ENCODE measurements at regions not wholly inside any gene's neighbourhood (a gene's known extent, or its start where the extent isn't known, plus 50 kb on each side); places are given as distances from the start of the nearest gene placed in this dataset.
A peak's percentile ranks its signal among the peaks of the same experiment; 100 is the strongest.
"Not testable (repeated sequence)": the region's sequence is repeated elsewhere in the genome, so short reads cannot be mapped to it uniquely, and the experiment has no call there.

- H3K4me1 Mint-ChIP-seq (ENCODE audit: low read depth): peaks cover 6% of the 10 kb centered on the region
- intact Hi-C loops (cut with micrococcal nuclease): no loop called here
- H3K27ac Mint-ChIP-seq: no peak overlapping the region
- H3K27me3 Mint-ChIP-seq: peaks cover 37% of the 10 kb centered on the region
- no peaks in the 10 kb centered on the region for H3K9me3 Mint-ChIP-seq
- no peak overlapping the region for H3K4me3 Mint-ChIP-seq
- no peaks in the 10 kb centered on the region for H3K36me3 Mint-ChIP-seq (ENCODE audit: low read depth)
Measured at GRCh38 chr7:66503036-66503370, 125.7 kb upstream of the KCTD7 start.

- Mint-ChIP-seq H3K27ac (no peak overlapping the region), H3K4me3 (no peak overlapping the region), H3K36me3 (ENCODE audit: low read depth) (no peaks in the 10 kb centered on the region), H3K4me1 (ENCODE audit: low read depth) (peaks cover 6% of the 10 kb centered on the region), H3K27me3 (peaks cover 40% of the 10 kb centered on the region), H3K9me3 (no peaks in the 10 kb centered on the region)
- intact Hi-C loops (cut with micrococcal nuclease): no loop called here
Measured at GRCh38 chr7:66503551-66504031, 125.1 kb upstream of the KCTD7 start.

GRCh38 chr7:66504131-66504530 lies 124.5 kb upstream of the KCTD7 start:
- intact Hi-C loops (cut with micrococcal nuclease): no loop called here
- H3K9me3 Mint-ChIP-seq: no peaks in the 10 kb centered on the region
- no peak overlapping the region for H3K4me3 Mint-ChIP-seq
- no peaks in the 10 kb centered on the region for H3K36me3 Mint-ChIP-seq (ENCODE audit: low read depth)
- no peak overlapping the region for H3K27ac Mint-ChIP-seq
- peaks cover 6% of the 10 kb centered on the region for H3K4me1 Mint-ChIP-seq (ENCODE audit: low read depth)
- peaks cover 41% of the 10 kb centered on the region for H3K27me3 Mint-ChIP-seq

GRCh38 chr7:66505009-66505408 lies 123.7 kb upstream of the KCTD7 start:
- peaks cover 41% of the 10 kb centered on the region for H3K27me3 Mint-ChIP-seq
- no peaks in the 10 kb centered on the region for H3K36me3 Mint-ChIP-seq (ENCODE audit: low read depth)
- H3K9me3 Mint-ChIP-seq: no peaks in the 10 kb centered on the region
- no peak overlapping the region for H3K4me3 Mint-ChIP-seq
- H3K4me1 Mint-ChIP-seq (ENCODE audit: low read depth): peaks cover 3% of the 10 kb centered on the region
- H3K27ac Mint-ChIP-seq: no peak overlapping the region
- intact Hi-C loops (cut with micrococcal nuclease): no loop called here

- peak overlapping the region; percentile 30 for H3K4me3 Mint-ChIP-seq
- intact Hi-C loops (cut with micrococcal nuclease): no loop called here
- H3K9me3 Mint-ChIP-seq: no peaks in the 10 kb centered on the region
- no peaks in the 10 kb centered on the region for H3K4me1 Mint-ChIP-seq (ENCODE audit: low read depth)
- peaks cover 41% of the 10 kb centered on the region for H3K27me3 Mint-ChIP-seq
- no peaks in the 10 kb centered on the region for H3K36me3 Mint-ChIP-seq (ENCODE audit: low read depth)
- no peak overlapping the region for H3K27ac Mint-ChIP-seq
Measured at GRCh38 chr7:66505531-66506451, 122.9 kb upstream of the KCTD7 start.

DNA sequence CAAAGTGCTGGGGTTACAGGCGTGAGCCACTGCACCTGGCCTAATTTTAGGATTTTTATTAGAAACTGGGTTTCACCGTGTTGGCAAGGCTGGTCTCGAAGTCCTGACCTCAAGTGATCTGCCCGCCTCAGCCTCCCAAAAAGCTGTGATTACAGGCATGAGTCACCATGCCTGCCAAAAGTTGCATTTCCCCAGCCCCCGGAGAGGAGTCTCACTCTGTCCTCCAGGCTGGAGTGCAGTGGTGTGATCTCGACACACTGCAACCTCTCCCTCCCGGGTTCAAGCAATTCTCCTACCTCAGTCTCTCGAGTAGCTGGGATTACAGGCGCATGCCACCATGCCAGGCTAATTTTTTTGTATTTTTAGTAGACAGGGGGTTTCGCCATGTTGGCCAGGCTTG lies 122.0 kb upstream of the KCTD7 start:
- H3K4me1 Mint-ChIP-seq (ENCODE audit: low read depth): not testable (repeated sequence)

GRCh38 chr7:66507764-66508296 lies 120.9 kb upstream of the KCTD7 start:
- Mint-ChIP-seq H3K27me3 (peaks cover 45% of the 10 kb centered on the region), H3K4me1 (ENCODE audit: low read depth) (no peaks in the 10 kb centered on the region), H3K27ac (no peak overlapping the region), H3K4me3 (no peak overlapping the region), H3K9me3 (no peaks in the 10 kb centered on the region), H3K36me3 (ENCODE audit: low read depth) (no peaks in the 10 kb centered on the region)
- intact Hi-C loops (cut with micrococcal nuclease): no loop called here

More for the DNA sequence above, 122.0 kb upstream of the KCTD7 start:
- intact Hi-C loops (cut with micrococcal nuclease); H3K36me3 Mint-ChIP-seq (ENCODE audit: low read depth); H3K27ac Mint-ChIP-seq; H3K9me3 Mint-ChIP-seq: not testable (repeated sequence)
- peaks cover 45% of the 10 kb centered on the region for H3K27me3 Mint-ChIP-seq
- H3K4me3 Mint-ChIP-seq: peak overlapping the region; percentile 30

DNA sequence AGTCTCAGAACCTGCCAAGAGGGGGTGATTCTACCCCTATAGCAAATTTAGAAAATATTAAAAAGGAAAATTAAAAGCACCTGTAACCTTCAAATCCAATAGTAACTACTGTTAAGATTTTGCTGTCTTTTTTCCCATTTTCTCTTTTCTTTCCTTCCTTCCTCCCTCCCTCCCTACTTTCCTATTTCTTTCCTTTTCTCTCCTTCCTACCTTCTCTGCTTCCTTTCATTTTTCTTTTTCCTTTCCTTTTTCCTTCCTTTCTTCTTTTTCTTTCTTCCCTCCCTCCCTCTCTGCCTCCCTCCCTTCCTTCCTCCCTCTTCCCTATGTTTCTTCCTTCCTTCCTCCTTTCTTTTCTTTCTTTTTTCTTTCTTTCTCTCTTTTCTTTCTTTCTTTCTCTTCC lies 120.2 kb upstream of the KCTD7 start:
- no peak overlapping the region for H3K4me3 Mint-ChIP-seq
- H3K27ac Mint-ChIP-seq: no peak overlapping the region
- no peaks in the 10 kb centered on the region for H3K4me1 Mint-ChIP-seq (ENCODE audit: low read depth)
- peaks cover 45% of the 10 kb centered on the region for H3K27me3 Mint-ChIP-seq
- no peaks in the 10 kb centered on the region for H3K9me3 Mint-ChIP-seq
- no peaks in the 10 kb centered on the region for H3K36me3 Mint-ChIP-seq (ENCODE audit: low read depth)
- intact Hi-C loops (cut with micrococcal nuclease): no loop called here

DNA sequence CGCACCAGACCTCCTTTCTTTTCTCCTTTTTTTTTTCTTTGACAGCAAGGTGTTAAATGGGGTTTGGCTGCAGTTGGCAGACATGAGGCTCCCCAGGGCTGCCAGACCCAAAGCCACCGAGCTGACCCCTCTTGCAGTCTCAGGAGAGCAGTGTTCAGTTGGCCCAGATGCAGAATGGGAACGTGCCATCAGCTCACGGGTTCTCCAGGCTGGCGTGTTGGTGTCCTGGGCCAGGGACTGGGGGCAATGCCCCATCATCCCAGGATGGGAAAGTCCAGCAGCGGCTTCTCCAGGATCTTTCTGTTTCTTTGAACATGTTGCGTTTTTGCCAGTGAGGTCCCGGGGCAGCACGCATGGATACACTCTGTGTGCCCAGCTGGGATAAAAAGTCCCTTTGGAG lies 114.6 kb upstream of the KCTD7 start:
- Mint-ChIP-seq H3K9me3 (no peaks in the 10 kb centered on the region), H3K27me3 (peaks cover 11% of the 10 kb centered on the region), H3K36me3 (ENCODE audit: low read depth) (no peaks in the 10 kb centered on the region), H3K4me3 (no peak overlapping the region), H3K4me1 (ENCODE audit: low read depth) (no peaks in the 10 kb centered on the region), H3K27ac (no peak overlapping the region)
- intact Hi-C loops (cut with micrococcal nuclease): no loop called here

GRCh38 chr7:66517212-66517909 lies 111.3 kb upstream of the KCTD7 start:
- intact Hi-C loops (cut with micrococcal nuclease): no loop called here
- Mint-ChIP-seq H3K27me3 (peaks cover 7% of the 10 kb centered on the region), H3K4me1 (ENCODE audit: low read depth) (no peaks in the 10 kb centered on the region), H3K9me3 (no peaks in the 10 kb centered on the region), H3K27ac (no peak overlapping the region), H3K36me3 (ENCODE audit: low read depth) (no peaks in the 10 kb centered on the region), H3K4me3 (no peak overlapping the region)

DNA sequence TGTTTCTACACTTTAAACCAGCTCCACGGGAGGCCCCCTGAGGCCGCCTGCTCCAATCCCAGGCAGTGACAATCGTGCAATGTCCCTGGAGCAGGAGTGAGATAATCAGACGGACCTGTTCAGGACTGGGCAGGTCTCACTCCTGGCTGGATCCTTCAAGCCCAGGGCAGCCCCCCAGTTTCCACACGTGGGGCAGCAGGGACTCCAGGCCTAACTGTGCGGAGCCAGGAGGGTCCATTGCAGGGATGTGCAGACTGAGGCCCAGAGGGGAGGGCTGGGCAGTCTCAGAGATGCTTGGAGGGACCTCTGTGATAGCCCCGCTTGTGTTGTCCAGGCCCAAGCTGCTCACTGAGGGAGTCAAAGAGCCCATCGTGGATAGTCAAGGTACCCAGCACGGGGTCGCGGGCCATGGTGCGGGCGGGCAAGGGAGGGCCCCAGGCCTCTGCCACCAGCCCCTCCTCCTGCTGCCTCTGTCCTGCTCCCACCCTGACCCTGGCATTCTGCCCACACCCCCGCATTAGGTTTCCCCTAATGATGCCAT lies 110.5 kb upstream of the KCTD7 start:
- peaks cover 7% of the 10 kb centered on the region for H3K27me3 Mint-ChIP-seq
- H3K36me3 Mint-ChIP-seq (ENCODE audit: low read depth): no peaks in the 10 kb centered on the region
- H3K27ac Mint-ChIP-seq: no peak overlapping the region
- H3K9me3 Mint-ChIP-seq: no peaks in the 10 kb centered on the region
- no peak overlapping the region for H3K4me3 Mint-ChIP-seq
- no peaks in the 10 kb centered on the region for H3K4me1 Mint-ChIP-seq (ENCODE audit: low read depth)
- intact Hi-C loops (cut with micrococcal nuclease): no loop called here

DNA sequence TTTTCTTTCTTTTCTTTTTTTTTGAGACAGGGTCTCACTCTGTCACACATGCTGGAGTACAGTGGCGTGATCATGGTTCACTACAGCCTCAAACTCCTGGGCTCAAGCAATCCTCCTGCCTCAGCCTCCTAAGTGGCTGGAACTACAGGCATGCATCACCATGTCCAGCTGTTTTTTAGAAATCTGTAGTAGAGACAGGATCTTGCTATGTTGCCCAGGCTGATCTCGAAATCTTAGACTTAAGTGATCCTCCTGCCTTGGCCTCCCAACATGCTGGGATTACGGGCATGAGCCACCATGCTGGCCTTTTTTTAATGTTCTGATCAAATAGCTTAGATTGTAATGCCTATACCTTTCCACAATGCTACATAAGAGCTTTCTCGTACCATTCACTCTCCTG lies 107.0 kb upstream of the KCTD7 start:
- no peaks in the 10 kb centered on the region for H3K9me3 Mint-ChIP-seq
- peaks cover 5% of the 10 kb centered on the region for H3K27me3 Mint-ChIP-seq
- peaks cover 17% of the 10 kb centered on the region for H3K36me3 Mint-ChIP-seq (ENCODE audit: low read depth)
- H3K4me3 Mint-ChIP-seq: no peak overlapping the region
- no peaks in the 10 kb centered on the region for H3K4me1 Mint-ChIP-seq (ENCODE audit: low read depth)
- no peak overlapping the region for H3K27ac Mint-ChIP-seq
- intact Hi-C loops (cut with micrococcal nuclease): no loop called here

GRCh38 chr7:66522518-66522917 lies 106.2 kb upstream of the KCTD7 start:
- Mint-ChIP-seq H3K4me3 (no peak overlapping the region), H3K36me3 (ENCODE audit: low read depth) (peaks cover 17% of the 10 kb centered on the region), H3K4me1 (ENCODE audit: low read depth) (no peaks in the 10 kb centered on the region), H3K9me3 (no peaks in the 10 kb centered on the region), H3K27me3 (no peaks in the 10 kb centered on the region), H3K27ac (no peak overlapping the region)
- intact Hi-C loops (cut with micrococcal nuclease): no loop called here

DNA sequence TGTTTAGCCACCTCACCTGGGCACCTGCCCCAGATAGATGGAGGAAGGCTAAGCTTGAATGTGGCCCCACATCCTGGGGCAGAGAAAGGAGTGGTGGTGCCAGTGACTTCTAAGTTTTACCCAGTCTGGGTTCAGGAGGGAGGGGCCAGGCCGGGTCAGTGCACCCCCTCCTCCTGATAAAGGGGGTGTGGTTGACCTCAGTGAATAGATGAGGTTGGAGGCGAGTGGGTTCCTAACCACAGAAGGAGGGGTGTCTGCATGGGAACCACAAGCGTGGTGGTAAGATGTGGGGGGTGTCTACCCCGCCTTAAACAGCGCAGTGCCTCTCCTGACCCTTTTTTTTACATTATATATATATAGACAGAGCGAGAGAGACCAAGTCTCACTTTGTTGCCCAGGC lies 105.3 kb upstream of the KCTD7 start:
- H3K27me3 Mint-ChIP-seq: no peaks in the 10 kb centered on the region
- no peaks in the 10 kb centered on the region for H3K4me1 Mint-ChIP-seq (ENCODE audit: low read depth)
- H3K9me3 Mint-ChIP-seq: no peaks in the 10 kb centered on the region
- intact Hi-C loops (cut with micrococcal nuclease): no loop called here
- H3K36me3 Mint-ChIP-seq (ENCODE audit: low read depth): peaks cover 17% of the 10 kb centered on the region
- no peak overlapping the region for H3K27ac Mint-ChIP-seq
- no peak overlapping the region for H3K4me3 Mint-ChIP-seq
